Thyroid gland (tissue), 4 donors: ENCODE measurements at regions not wholly inside any gene's neighbourhood (a gene's known extent, or its start where the extent isn't known, plus 50 kb on each side); places are given as distances from the start of the nearest gene placed in this dataset.
"Not testable (repeated sequence)": the region's sequence is repeated elsewhere in the genome, so short reads cannot be mapped to it uniquely, and the experiment has no call there.

Experiments
- DNase-seq, 2 donors: peaks; one replicate each; pipeline ENCODE4 v3.0.0-alpha.2; 2019
- H3K27ac ChIP-seq, 3 donors: fragments of 200-600 bp; sonication (generic); 1 replicate in 2 of 3; 2 replicates in 1 of 3; pipeline ENCODE4 v1.5.1; 2016 to 2019; ENCODE audit warnings: mild to moderate bottlenecking in 1 of 3, moderate library complexity in 1 of 3
- H3K27me3 ChIP-seq: fragments of 200-600 bp; sonication (generic); one replicate; pipeline ENCODE4 v1.5.1; 2019
- H3K36me3 ChIP-seq, 2 donors: fragments of 200-600 bp; sonication (generic); one replicate each; pipeline ENCODE4 v1.5.1; 2016 to 2019
- H3K4me1 ChIP-seq, 2 donors: fragments of 200-600 bp; sonication (generic); one replicate each; pipeline ENCODE4 v1.5.1; 2017 to 2019
- H3K4me3 ChIP-seq, 3 donors: fragments of 200-600 bp; sonication (generic); replicated peaks in 1 of 3; 1 replicate in 2 of 3; 2 replicates in 1 of 3; pipeline ENCODE4 v1.5.1; 2016; ENCODE audit warnings: mild to moderate bottlenecking in 1 of 3
- H3K9me3 ChIP-seq: fragments of 200-600 bp; sonication (generic); one replicate; pipeline ENCODE4 v1.5.1; 2017
- POLR2A ChIP-seq, 2 donors: fragments of 450-650 bp; IDR thresholded peaks; one replicate each; pipeline ENCODE4 v1.6.1; 2017; ENCODE audit warnings: antibody characterized with exemption in 2 of 2, mild to moderate bottlenecking in 2 of 2, moderate library complexity in 1 of 2
- WGBS, 2 donors: methylation state at CpG; one replicate each; pipeline ENCODE4 v1.1.5; 2017; 5-methylcytosine and 5-hydroxymethylcytosine counted together
- intact Hi-C: fragments of 100-400 bp; cut with DNase I; formaldehyde crosslinking; loops from one replicate; pipeline ENCODE4 v1.15.1; 2023
- TF ChIP-seq, protein P1 (sequence below), 6 experiments: fragments of 200-600 bp in 3 of 6; fragments of 450-650 bp in 3 of 6; sonication (generic) in 3 of 6; IDR thresholded peaks; one replicate each; pipeline ENCODE4 v1.5.1; 2016 to 2019; ENCODE audit warnings: antibody characterized with exemption in 6 of 6, mild to moderate bottlenecking in 2 of 6, inconsistent platforms in 1 of 6, moderate library complexity in 1 of 6

DNA sequence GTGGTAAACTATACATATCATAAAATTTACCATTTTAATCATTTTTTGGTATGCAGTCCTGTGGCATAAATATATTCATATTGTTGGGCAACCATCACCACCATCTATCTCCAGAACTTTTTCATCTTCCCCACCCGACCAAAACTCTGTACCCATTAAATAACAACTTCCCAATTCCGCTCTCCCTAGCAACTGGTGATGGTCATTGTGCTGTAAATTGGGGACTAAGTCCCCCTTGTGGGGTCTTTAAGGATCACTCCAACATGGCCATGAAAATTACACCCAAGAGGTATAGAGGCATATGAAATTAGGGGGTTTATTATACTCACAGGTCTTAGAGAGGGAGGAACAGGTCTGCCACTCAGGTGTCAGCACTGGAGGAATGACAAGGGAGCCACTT, 57.4 kb upstream of the NKD1 start:
- no peak for TF ChIP-seq POLR2A (IDR thresholded peaks at IDR 0.05)
- TF ChIP-seq, protein P1, sequence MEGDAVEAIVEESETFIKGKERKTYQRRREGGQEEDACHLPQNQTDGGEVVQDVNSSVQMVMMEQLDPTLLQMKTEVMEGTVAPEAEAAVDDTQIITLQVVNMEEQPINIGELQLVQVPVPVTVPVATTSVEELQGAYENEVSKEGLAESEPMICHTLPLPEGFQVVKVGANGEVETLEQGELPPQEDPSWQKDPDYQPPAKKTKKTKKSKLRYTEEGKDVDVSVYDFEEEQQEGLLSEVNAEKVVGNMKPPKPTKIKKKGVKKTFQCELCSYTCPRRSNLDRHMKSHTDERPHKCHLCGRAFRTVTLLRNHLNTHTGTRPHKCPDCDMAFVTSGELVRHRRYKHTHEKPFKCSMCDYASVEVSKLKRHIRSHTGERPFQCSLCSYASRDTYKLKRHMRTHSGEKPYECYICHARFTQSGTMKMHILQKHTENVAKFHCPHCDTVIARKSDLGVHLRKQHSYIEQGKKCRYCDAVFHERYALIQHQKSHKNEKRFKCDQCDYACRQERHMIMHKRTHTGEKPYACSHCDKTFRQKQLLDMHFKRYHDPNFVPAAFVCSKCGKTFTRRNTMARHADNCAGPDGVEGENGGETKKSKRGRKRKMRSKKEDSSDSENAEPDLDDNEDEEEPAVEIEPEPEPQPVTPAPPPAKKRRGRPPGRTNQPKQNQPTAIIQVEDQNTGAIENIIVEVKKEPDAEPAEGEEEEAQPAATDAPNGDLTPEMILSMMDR (IDR thresholded peaks at IDR 0.05) = no peak
- no peak overlapping the region for H3K27ac ChIP-seq
- H3K4me1 ChIP-seq = no peaks in the 10 kb centered on the region
- H3K36me3 ChIP-seq = no peaks in the 10 kb centered on the region
- H3K27me3 ChIP-seq = no peaks in the 10 kb centered on the region
- WGBS, 2 donors = 91 to 96% methylated on average over 2 of the region's 2 CpGs
- no peak overlapping the region for H3K4me3 ChIP-seq
- H3K9me3 ChIP-seq = no peaks in the 10 kb centered on the region
- intact Hi-C loops = no loop called here
- DNase-seq = no peak

DNA sequence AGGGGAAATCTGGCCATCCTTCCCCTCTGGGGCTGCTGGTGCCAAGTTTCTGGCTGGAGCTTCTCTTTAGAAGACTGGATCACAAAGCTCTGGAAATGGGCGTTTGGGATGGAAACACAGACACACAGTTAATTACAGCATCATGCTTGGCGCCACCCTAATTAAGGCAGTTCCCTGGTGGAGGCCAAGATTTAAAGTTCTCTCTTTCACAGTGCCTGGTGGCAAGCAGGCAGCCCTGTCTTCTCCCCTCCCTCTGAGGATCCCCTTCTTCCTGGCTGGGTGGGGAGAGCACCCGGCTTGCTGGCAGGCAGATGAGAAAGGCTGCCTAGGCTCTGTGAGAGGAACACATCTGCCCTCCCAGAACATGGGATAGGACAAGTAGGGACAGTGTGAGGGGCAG, 59.0 kb upstream of the NKD1 start:
- no peaks in the 10 kb centered on the region for H3K36me3 ChIP-seq
- H3K27ac ChIP-seq = no peak overlapping the region
- intact Hi-C loops = no loop called here
- 63 to 69% methylated on average over 3 of the region's 3 CpGs for WGBS, 2 donors
- no peaks in the 10 kb centered on the region for H3K4me1 ChIP-seq
- no peak overlapping the region for H3K4me3 ChIP-seq
- no peak for DNase-seq
- TF ChIP-seq, protein P1 (IDR thresholded peaks at IDR 0.05) = no peak
- no peak for TF ChIP-seq POLR2A (IDR thresholded peaks at IDR 0.05)
- H3K9me3 ChIP-seq = no peaks in the 10 kb centered on the region
- H3K27me3 ChIP-seq = no peaks in the 10 kb centered on the region

DNA sequence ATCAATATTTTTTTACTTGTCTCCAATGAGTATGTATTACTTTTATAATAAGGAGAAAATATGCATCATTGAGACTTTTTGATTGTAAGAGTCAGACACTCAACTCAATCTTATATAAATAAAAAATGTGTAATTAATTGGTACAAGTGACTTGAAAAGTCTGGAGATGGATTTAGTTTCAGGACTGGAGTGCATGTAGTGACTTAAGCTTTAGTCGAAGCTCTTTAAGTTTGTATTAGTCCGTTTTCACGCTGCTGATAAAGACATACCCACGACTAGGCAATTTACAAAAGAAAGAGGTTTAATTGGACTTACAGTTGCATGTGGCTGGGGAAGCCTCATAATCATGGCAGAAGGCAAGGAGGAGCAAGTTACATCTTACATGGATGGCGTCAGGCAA, 60.7 kb upstream of the NKD1 start:
- Histone ChIP-seq H3K4me1 (no peaks in the 10 kb centered on the region), H3K9me3 (no peaks in the 10 kb centered on the region), H3K27me3 (no peaks in the 10 kb centered on the region), H3K27ac (no peak overlapping the region), H3K4me3 (no peak overlapping the region), H3K36me3 (no peaks in the 10 kb centered on the region)
- WGBS, 2 donors = 85 to 88% methylated on average over 5 of the region's 5 CpGs
- TF ChIP-seq, protein P1 (IDR thresholded peaks at IDR 0.05) = no peak
- no peak for TF ChIP-seq POLR2A (IDR thresholded peaks at IDR 0.05)
- no peak for DNase-seq
- intact Hi-C loops = no loop called here

DNA sequence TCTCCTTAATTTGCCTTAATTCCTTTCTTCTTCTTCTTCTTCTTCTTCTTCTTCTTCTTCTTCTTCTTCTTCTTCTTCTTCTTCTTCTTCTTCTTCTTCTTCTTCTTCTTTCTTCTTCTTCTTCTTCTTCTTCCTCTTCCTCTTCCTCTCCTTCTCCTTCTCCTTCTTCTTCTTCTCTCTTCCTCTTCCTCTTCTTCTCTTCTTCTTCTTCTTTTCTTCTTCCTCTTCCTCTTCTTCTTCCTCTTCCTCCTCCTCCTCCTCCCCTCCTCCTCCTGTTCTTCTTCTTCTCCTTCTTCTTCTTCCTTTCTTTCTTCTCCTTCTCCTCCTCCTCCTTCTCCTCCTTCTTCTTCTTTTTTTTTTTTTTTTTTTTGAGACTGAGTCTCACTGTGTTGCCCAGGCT, 62.0 kb upstream of the NKD1 start:
- DNase-seq, H3K9me3 ChIP-seq, H3K36me3 ChIP-seq, intact Hi-C loops, H3K4me1 ChIP-seq, H3K27me3 ChIP-seq, H3K4me3 ChIP-seq, H3K27ac ChIP-seq: not testable (repeated sequence)

DNA sequence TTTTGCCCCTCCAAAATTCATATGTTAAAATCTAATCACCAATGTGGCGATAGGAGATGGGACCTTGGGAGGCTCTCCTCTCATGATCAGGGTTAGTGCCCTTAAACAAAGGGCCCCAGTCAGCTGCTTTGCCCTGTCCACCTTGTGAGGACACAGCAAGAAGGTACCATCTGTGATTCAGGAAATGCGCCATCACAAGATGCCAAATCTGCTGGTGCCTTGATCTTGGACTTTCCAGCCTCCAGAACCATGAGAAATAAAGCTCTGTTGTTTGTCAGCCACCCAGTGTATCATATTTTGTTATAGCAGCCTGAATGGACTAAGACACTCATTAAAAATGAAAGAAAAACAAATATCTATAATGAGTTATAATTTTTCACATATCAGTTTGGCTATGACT, 63.0 kb upstream of the NKD1 start:
- 93 to 98% methylated on average over 2 of the region's 2 CpGs for WGBS, 2 donors
- Histone ChIP-seq H3K4me1 (no peaks in the 10 kb centered on the region), H3K9me3 (no peaks in the 10 kb centered on the region), H3K27me3 (no peaks in the 10 kb centered on the region), H3K36me3 (no peaks in the 10 kb centered on the region), H3K4me3 (no peak overlapping the region), H3K27ac (no peak overlapping the region)
- no peak for DNase-seq
- intact Hi-C loops = no loop called here
- TF ChIP-seq, protein P1 (IDR thresholded peaks at IDR 0.05) = no peak
- no peak for TF ChIP-seq POLR2A (IDR thresholded peaks at IDR 0.05)

DNA sequence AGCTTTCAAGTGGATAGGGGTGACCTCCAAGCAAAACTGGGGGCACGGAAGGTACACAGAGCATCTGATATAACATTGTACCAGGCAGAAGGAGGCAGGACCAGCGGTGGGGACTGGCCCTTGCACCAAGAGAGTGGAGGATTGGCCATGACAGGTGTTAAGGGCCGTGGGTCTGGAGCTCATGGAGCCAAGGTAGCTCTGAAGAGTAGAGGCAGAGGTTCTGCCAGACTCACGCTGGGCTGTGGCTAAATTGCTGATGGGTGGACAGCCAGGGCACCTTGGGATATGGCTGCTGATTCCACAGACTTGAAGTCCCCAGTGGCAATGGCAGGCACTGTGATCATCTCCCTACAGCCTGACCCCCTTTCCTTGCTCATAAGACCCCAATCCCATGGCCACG, 65.9 kb upstream of the NKD1 start:
- H3K27me3 ChIP-seq = no peaks in the 10 kb centered on the region
- no peak overlapping the region for H3K27ac ChIP-seq
- DNase-seq = no peak
- 61 to 84% methylated on average over 4 to 5 of the region's 5 CpGs for WGBS, 2 donors
- no peaks in the 10 kb centered on the region for H3K36me3 ChIP-seq
- no peaks in the 10 kb centered on the region for H3K4me1 ChIP-seq
- TF ChIP-seq POLR2A (IDR thresholded peaks at IDR 0.05) = no peak
- TF ChIP-seq, protein P1 (IDR thresholded peaks at IDR 0.05) = no peak
- H3K9me3 ChIP-seq = no peaks in the 10 kb centered on the region
- intact Hi-C loops = no loop called here
- H3K4me3 ChIP-seq = no peak overlapping the region
